ENCODE measurements at regions not wholly inside any gene's neighbourhood (a gene's known extent, or its start where the extent isn't known, plus 50 kb on each side); places are given as distances from the start of the nearest gene placed in this dataset.

DNA sequence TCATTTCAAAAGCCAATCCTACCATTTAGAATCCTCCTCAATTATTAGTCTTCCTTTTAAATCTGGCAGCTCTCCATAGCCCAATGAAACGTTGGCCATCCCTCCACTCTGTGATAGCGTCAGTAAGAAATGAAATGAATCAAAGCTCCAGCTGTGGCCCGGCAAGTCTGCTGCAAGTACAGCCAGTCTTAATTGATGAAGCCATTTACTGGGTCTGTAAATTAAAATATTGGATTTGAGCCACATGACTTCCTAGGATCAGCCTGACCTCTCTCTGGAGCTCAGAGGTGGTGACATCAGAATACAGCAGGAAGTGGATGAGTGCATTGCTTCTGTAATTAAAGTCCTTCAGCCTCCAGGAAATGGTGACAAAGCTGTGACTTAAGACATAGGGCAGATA is 347.0 kb upstream of the LMCD1 start:
- Histone ChIP-seq H3K9me2 (replicated peaks; ENCODE audit: insufficient read depth) (no peaks in the 10 kb centered on the region), H3K4me1 (ENCODE audit: insufficient read depth) (no peaks in the 10 kb centered on the region), H3K79me2 (no peaks in the 10 kb centered on the region), H2AFZ (no peak overlapping the region), H3K9me3 (ENCODE audit: low read depth) (no peaks in the 10 kb centered on the region), H4K20me1 (ENCODE audit: insufficient read depth, poor library complexity, severe bottlenecking) (no peaks in the 10 kb centered on the region), H3K27me3 (no peaks in the 10 kb centered on the region), H3K27ac (no peak overlapping the region), H3K4me3 (no peak overlapping the region), H3K36me3 (replicated peaks; ENCODE audit: insufficient read depth, low read depth) (no peaks in the 10 kb centered on the region), H3K4me2 (no peak overlapping the region)
- no peak for DNase-seq (ENCODE audit: low spot score)
- TF ChIP-seq, protein P1, sequence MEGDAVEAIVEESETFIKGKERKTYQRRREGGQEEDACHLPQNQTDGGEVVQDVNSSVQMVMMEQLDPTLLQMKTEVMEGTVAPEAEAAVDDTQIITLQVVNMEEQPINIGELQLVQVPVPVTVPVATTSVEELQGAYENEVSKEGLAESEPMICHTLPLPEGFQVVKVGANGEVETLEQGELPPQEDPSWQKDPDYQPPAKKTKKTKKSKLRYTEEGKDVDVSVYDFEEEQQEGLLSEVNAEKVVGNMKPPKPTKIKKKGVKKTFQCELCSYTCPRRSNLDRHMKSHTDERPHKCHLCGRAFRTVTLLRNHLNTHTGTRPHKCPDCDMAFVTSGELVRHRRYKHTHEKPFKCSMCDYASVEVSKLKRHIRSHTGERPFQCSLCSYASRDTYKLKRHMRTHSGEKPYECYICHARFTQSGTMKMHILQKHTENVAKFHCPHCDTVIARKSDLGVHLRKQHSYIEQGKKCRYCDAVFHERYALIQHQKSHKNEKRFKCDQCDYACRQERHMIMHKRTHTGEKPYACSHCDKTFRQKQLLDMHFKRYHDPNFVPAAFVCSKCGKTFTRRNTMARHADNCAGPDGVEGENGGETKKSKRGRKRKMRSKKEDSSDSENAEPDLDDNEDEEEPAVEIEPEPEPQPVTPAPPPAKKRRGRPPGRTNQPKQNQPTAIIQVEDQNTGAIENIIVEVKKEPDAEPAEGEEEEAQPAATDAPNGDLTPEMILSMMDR (IDR thresholded peaks at IDR 0.05; ENCODE audit: poor library complexity): no peak
- TF ChIP-seq EZH2 (IDR thresholded peaks at IDR 0.05; ENCODE audit: borderline replicate concordance) (no peak), EZH2phosphoT487 (IDR thresholded peaks at IDR 0.05; ENCODE audit: low read depth, severe bottlenecking, unreplicated experiment) (no peak)
- 79% methylated on average over 3 of the region's 3 CpGs for WGBS (ENCODE audit: low lambda C conversion rate, missing lambda C conversion rate)

DNA sequence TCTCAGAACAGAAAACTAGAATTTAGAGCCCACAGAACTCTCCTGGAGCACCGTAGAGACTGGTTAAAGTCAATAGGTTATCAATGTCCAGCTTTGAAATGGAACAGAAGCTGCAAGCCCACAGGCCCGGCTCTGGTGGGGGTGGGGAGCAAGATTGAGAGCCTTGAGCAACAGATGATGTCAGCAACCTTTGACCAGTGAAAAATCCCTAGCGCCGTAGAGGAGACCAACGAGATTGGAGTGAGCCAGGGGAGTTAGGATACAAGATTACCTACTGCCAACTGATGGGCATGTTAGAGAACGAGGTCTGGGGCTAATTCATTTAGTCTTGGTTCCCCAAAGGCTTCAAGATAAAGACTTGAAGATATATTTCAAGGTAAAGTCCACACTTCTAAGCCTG is 345.5 kb upstream of the LMCD1 start:
- Histone ChIP-seq H3K79me2 (no peaks in the 10 kb centered on the region), H3K4me2 (no peak overlapping the region), H3K27ac (no peak overlapping the region), H3K4me1 (ENCODE audit: insufficient read depth) (no peaks in the 10 kb centered on the region), H3K36me3 (replicated peaks; ENCODE audit: insufficient read depth, low read depth) (no peaks in the 10 kb centered on the region), H3K4me3 (no peak overlapping the region), H2AFZ (no peak overlapping the region), H3K27me3 (no peaks in the 10 kb centered on the region), H3K9me2 (replicated peaks; ENCODE audit: insufficient read depth) (no peaks in the 10 kb centered on the region), H4K20me1 (ENCODE audit: insufficient read depth, poor library complexity, severe bottlenecking) (no peaks in the 10 kb centered on the region), H3K9me3 (ENCODE audit: low read depth) (no peaks in the 10 kb centered on the region)
- TF ChIP-seq, protein P1 (IDR thresholded peaks at IDR 0.05; ENCODE audit: poor library complexity): no peak
- TF ChIP-seq EZH2 (IDR thresholded peaks at IDR 0.05; ENCODE audit: borderline replicate concordance) (no peak), EZH2phosphoT487 (IDR thresholded peaks at IDR 0.05; ENCODE audit: low read depth, severe bottlenecking, unreplicated experiment) (no peak)
- DNase-seq (ENCODE audit: low spot score): no peak
- 71% methylated on average over 6 of the region's 6 CpGs for WGBS (ENCODE audit: low lambda C conversion rate, missing lambda C conversion rate)

DNA sequence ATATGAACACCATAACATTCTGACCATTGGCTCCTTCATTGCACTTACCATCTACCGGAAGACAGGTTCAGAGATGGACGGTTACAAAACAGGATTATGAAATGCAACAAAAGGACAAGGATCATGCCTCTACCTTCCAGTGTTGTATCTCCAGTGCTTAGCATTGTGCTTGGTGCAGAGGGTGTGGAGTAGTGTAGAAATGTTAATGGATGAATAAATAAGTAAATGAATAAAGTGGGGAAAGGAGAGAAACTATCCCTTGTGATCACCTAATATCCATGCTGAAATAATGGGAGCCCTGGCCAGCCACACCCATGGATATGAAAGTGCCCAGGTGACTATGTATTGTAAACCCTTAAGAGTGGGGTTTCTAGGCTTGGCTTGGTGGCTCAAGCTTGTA is 344.8 kb upstream of the LMCD1 start:
- Histone ChIP-seq H3K27me3 (no peaks in the 10 kb centered on the region), H3K9me3 (ENCODE audit: low read depth) (no peaks in the 10 kb centered on the region), H3K4me3 (no peak overlapping the region), H4K20me1 (ENCODE audit: insufficient read depth, poor library complexity, severe bottlenecking) (no peaks in the 10 kb centered on the region), H3K27ac (no peak overlapping the region), H3K4me2 (no peak overlapping the region), H3K9me2 (replicated peaks; ENCODE audit: insufficient read depth) (no peaks in the 10 kb centered on the region), H3K4me1 (ENCODE audit: insufficient read depth) (no peaks in the 10 kb centered on the region), H3K79me2 (no peaks in the 10 kb centered on the region), H3K36me3 (replicated peaks; ENCODE audit: insufficient read depth, low read depth) (no peaks in the 10 kb centered on the region), H2AFZ (no peak overlapping the region)
- no peak for DNase-seq (ENCODE audit: low spot score)
- TF ChIP-seq EZH2 (IDR thresholded peaks at IDR 0.05; ENCODE audit: borderline replicate concordance) (no peak), EZH2phosphoT487 (IDR thresholded peaks at IDR 0.05; ENCODE audit: low read depth, severe bottlenecking, unreplicated experiment) (no peak)
- TF ChIP-seq, protein P1 (IDR thresholded peaks at IDR 0.05; ENCODE audit: poor library complexity): no peak
- WGBS (ENCODE audit: low lambda C conversion rate, missing lambda C conversion rate): 94% methylated on average over 2 of the region's 2 CpGs

DNA sequence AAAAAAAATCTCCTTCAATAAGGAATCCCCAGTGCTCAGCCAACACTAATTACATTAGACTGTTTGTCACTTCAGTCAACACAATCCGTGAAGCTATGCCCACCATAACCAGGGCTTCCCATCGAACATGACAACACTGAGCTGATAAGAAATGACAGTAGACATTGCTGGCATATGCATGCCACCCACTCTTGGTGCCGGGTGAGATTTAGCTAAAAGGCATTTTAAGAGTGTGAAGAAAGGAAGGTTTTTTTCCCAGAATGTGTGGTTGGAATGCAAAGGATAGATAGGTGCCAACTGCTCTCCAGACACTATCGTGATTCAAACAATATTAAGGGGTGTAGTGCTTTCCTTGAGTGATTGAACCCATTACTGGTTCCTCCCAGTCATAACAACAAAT is 344.0 kb upstream of the LMCD1 start:
- Histone ChIP-seq H3K27ac (no peak overlapping the region), H3K36me3 (replicated peaks; ENCODE audit: insufficient read depth, low read depth) (no peaks in the 10 kb centered on the region), H3K4me2 (no peak overlapping the region), H3K4me1 (ENCODE audit: insufficient read depth) (no peaks in the 10 kb centered on the region), H2AFZ (no peak overlapping the region), H3K9me2 (replicated peaks; ENCODE audit: insufficient read depth) (no peaks in the 10 kb centered on the region), H3K79me2 (no peaks in the 10 kb centered on the region), H4K20me1 (ENCODE audit: insufficient read depth, poor library complexity, severe bottlenecking) (no peaks in the 10 kb centered on the region), H3K27me3 (no peaks in the 10 kb centered on the region), H3K4me3 (no peak overlapping the region), H3K9me3 (ENCODE audit: low read depth) (no peaks in the 10 kb centered on the region)
- no peak for DNase-seq (ENCODE audit: low spot score)
- TF ChIP-seq EZH2 (IDR thresholded peaks at IDR 0.05; ENCODE audit: borderline replicate concordance): no peak
- no peak for TF ChIP-seq EZH2phosphoT487 (IDR thresholded peaks at IDR 0.05; ENCODE audit: low read depth, severe bottlenecking, unreplicated experiment)
- TF ChIP-seq, protein P1 (IDR thresholded peaks at IDR 0.05; ENCODE audit: poor library complexity): no peak
- WGBS (ENCODE audit: low lambda C conversion rate, missing lambda C conversion rate): 88% methylated on average over 4 of the region's 4 CpGs
